NCI-H226 (cell line): ENCODE measurements at regions not wholly inside any gene's neighbourhood (a gene's known extent, or its start where the extent isn't known, plus 50 kb on each side); places are given as distances from the start of the nearest gene placed in this dataset.

ENCODE experiments used
- DNase-seq: peaks from one replicate; pipeline ENCODE4 v3.0.0-alpha.2; 2015

DNA sequence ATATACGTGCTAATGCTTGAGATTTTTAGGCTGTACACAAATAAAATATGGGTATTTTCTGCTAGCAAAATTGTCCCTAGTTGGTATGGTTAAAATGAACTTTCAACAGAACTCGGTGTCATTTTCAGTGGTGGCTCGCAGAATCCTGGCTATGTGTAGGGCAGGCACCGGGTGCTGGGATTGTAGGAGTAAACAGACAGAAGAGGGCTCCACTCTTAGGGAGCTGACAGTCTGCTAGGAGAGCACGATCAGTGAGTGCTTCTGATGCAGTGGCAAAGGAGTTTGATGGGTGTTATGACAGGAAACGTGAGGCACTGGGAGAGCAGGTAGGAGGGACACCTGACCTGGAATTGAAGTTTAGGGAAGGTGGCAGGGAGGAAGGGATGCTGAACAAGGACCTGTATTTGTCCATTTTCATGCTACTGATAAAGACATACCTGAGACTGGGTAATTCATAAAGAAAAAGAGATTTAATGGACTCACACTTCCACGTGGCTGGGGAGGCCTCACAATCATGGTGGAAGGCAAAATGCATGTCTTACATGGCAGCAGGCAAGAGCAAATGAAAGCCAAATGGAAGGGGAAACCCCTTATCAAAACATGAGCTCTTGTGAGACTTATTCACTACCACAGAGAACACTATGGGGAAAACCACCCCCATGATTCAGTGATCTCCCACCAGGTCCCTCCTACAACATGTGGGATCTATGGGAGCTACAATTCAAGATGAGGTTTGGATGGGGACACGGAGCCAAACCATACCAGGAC is 105.4 kb upstream of the LCLAT1 start:
- no peak for DNase-seq

DNA sequence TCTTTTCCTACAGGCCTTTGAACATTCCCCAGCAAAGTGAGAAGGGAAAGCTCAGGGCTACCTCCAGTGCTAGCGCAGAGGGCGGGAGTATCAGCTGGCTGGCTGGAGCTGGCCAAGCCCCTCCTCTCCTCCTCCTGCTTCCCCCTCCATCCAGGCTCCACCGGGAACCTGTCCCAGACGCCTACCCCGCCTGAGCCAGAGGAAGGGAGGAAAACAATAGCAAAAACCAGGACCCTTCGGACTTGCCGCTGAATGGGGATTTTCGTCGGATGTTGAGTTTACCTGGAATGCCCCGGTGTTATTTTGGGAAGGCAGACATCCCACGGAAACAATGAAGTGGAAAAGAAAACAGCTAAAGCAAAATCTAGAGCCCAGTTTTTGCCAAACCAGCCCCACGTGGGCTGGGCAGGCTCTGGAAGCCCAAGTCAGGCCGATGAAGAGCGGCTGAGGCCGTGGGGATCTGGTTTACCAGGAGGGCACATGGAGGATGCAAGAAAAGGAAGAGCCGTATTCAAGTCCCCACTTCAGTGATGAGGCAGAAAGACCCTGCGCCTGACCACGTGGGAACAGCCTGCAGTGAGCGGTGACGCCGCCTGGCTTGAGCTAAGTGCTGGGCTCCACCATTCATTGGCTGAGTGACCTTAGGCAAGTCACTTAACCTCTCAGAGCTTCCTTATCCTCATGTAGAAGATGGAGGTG is 100.4 kb upstream of the LCLAT1 start:
- DNase-seq = no peak

DNA sequence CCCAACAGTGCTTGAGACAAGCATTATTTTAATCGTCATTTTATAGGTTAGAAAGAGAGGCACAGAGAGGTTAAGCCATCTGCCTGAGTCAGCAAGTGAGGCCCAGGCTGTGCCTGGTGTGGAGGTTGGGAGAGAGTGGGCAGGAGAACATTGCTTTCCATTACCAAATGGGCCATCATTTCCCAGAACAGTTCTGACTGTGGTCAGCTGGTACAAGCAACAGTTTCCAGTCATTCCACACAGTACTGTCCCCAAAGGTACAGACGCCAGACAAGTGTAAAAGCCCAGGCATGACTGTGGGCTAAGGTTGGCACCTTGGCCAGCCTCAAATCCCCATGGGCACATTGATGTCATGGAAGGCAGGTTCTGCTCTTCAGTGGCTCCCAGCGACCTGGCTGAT is 98.2 kb upstream of the LCLAT1 start:
- DNase-seq = no peak

DNA sequence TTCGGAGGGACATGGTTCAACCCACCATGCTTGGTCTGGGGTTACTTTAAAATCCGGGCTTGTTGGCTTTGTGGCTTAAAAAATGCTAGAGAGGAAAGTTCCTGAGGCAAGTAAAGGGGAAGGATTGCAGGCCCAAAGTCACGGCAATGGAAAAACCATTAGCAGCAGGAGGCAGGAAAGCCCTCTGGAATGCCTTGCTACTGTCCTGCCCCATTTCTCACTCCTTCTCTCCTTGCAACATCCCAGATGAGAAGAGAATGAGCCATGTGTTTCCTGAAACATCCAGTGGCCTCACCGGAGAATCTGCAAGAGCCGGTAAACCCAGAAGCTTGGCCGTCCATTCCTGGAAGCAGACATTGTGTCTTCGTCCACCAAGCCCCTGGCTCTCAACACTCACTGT is 97.4 kb upstream of the LCLAT1 start:
- DNase-seq = no peak

DNA sequence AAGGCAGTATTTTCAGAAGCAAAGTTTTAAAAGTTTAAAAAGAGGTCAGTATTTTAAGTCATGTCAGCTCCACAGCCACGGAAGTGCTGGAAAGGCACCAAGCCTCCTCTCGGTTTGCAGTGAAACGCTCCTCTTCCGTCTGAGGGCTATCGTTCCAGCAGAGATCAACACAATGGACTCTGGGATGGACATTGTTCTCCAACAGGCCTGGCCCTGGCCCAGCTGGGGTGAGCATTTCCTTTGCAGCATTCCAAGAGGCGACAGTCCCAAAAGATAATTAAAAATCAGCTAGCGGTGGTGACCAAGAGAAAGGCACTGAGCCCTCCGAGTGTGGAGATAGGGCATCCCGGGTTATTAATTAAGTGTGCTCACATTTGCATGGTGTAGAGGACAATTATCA is 95.9 kb upstream of the LCLAT1 start:
- no peak for DNase-seq

DNA sequence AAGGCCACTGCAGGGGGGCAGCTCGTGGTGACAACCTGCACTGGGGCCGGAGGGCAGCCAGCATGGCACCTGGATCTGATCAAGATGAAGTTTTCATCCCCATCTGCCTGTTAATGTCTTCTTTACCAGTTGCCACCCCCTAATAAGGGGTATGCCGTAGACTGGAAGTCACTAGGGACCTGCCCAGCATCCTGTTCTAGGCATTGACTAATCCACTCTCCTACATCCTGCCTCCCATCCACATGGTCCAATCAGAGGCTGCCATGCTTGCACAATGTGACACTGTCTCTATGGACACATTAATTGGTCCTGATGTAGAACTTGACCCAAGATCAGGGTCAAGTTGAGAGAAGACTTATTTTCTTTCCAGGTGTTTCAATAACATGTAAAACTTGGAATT is 95.1 kb upstream of the LCLAT1 start:
- DNase-seq = no peak

DNA sequence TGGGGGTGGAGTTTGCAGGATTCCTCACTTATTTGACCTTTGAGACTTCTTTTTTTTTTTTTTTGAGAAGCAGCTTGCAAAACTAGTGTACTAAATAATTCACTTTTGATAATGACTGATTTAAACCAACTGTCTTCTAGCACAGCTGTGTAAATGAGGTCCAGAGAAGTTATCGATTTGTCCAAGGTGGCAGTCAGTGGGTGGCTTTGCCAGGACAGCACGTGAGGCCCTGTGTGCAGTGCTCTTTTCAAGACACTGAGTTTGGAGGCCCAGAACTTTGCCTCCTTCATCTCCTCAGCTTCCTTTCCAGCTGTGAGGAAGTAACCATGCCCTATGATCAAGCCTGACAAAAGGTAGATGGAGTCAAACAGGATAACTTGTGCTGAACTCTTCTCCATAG is 92.9 kb upstream of the LCLAT1 start:
- no peak for DNase-seq

DNA sequence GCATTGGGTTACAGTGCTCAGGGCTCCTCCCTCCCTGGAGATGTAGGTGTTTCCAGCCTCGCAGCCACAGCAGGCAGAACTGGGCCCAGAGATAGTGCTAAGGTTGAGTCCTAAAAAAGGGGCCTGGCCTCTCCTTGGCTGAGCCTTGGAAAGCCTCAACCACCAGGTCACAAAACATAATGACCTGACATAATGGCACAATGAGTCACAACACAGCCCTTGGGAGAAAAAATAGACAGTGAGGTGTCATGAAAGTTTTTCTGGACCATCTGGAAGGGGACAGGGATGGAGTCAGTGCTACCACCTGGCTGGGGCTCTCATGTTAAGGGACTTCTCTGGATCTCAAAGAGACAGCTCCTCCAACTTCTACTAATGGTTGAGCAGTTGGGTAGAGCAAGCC is 92.4 kb upstream of the LCLAT1 start:
- no peak for DNase-seq

DNA sequence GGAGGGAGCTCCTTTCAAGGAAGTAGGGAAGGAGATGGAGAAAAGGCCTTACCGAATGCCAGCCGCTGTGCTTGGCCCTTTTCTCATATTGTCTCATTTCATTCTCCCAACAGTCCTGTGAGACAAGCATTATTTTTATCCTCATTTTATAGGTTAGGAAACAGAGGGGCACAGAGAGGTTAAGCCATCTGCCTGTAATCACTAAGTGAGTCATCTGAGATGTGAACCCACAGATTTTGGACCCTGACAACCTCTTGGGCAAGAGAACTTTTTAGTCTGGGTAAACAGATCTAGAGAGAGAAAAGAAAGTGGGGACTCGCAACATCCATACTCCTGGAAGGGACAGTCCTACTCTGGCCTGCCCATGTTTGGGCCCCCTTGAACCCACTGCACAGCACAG is 91.7 kb upstream of the LCLAT1 start:
- no peak for DNase-seq

DNA sequence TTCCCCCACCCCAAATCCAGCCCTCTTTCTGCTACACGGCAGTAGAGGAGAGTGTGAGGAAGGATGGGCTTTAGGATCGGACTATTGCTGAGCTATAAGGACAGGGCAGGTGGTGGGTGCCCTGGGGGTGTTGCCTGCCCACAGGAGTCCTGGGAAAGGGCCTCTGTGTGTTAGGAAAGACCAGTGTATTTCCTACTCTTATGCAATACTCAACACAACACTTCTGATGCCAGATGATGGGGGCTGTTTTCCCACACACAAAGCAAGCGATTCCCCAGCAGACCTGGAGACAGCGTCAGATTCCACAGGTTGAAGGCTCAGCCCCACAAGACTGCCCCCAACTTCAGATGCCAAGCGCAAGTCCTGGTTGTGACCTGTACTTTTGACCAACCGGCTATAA is 91.0 kb upstream of the LCLAT1 start:
- no peak for DNase-seq

DNA sequence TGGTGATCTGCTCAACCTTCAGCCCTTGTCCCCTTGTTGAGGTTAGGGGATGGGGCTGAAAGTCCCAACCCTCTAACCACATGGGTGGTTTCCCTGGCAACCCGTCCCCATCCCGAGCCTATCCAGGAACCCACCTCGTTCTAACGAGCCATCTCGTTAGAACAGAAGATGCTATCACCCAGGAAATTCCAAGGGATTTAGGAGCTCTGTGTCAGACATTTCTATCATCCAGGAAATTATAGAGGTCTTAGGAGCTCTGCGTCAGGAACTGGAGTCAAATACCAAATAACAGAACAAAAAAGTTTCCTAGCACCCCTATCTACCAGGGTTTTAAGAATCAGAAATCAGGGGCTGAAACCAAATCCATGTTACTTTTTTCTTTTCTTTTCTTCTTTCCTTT is 90.3 kb upstream of the LCLAT1 start:
- DNase-seq = no peak

DNA sequence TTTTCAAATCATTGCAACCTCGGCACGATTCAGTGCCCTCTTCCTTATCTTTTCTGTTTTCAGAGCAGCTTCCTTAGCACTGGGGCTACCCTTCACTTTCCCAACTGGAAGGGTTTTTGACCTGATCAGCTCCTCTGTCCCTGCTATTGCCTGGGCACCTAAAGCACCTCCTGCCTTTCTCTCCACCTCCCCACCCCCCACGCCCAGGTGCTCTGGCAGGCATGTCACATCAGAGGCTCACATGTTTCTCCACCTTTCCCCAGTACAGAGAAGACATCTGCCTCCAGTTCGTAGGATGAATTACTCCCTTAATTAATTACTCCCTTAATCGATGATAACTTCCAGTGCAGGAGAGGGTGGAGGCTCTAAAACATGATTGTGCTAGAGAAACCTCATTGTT is 88.7 kb upstream of the LCLAT1 start:
- DNase-seq = no peak

DNA sequence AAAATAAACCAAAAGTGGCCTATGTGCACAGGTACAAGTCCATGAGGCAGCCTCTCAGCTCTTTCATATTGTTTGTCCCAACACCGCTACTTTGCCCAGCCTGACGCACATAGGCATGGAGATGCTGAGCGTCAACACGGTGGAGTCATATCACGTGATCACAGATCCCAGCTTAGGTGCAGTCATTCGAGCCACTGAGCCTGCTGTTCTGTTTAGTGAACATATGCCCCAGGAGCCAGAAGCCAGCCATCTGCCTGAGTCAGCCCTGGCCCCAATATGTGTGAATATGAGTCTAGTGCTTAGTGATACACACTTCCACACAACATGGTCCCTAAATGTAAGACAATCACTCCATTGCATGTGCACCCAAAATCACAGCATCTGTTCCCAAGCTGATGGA is 88.2 kb upstream of the LCLAT1 start:
- DNase-seq = no peak

DNA sequence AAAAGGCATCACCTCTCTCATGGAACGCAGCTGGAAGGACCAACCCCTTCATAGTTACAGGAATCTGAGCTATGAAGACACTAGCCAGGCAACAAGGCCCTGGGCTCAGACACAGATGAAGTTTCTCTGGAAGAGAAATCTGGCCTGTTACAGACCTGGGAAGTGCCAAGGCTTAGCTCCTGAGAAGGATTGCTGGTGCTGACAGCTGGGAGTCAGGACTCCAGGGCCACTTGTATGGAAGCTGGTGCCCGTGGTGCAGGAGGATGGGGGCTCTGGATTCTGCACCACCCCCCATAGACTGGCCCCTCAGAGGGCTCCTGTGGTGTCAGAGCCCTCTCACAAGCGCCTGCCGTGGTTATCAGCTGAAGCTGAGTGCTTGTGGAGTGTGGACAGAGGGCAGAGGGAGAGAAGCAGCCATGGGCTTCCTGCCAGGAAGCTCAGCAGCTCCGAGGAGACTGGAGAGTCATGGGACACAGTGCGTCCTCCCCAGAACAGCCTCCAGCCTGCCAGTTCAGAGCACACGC is 87.3 kb upstream of the LCLAT1 start:
- DNase-seq = no peak

DNA sequence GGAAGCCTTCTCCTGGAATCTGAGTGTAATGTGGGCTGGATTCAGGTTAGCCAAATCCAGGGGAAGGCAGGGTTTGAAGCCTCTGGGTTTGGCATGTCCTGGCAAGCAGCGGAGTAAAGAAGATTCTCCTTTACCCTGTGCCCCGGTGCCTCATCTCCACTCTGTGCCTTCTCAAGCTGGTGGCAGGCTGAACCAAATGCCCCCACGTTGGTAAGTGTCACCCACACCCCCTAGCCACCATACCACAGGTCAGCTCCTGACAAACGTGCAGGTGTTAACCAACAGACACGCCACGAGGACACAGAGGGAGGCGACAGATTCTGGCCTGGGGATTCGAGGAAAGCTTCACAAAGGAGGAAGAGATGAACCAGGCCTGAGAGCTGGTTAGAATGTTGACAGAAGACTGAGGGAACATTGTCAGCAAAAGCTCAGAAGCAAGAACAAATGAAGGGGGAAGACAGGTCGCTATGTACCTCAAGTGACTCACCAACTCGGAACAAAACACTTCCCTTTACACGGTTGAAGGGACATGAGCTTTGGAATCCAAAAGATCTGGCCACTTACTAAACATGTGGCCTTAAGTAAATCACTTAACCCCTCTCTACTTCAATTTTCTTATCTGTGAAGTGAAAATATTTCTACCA is 85.2 kb upstream of the LCLAT1 start:
- DNase-seq = no peak

DNA sequence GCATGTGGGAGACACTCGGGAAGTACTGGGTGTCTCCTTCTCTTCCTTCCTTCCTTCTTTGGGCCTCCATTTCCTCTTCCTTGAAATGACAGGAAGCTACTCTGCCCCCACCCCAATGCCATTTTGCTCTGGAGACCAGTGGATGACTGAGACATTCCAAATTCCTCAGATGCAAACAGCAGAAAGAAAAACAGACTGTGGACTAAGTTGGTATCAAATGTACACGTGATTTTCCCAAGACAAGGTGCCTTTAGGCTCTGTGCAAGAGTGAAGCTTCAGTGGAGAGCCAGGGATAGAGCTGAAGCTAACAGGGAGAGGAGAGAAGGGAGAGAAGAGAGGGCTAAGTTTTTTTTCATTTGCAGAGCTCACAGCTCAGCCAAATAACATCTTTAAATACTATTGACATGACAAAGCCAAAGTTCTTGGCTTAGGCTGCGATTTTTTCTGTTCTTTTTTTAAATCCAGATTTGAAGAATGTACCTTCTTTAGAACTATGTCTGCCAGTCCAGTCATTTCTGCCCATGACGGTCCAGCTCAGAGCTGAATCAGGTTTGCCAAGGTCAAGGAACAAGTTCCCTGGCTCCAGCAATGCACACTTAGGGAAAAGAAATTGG is 84.5 kb upstream of the LCLAT1 start:
- DNase-seq = no peak

DNA sequence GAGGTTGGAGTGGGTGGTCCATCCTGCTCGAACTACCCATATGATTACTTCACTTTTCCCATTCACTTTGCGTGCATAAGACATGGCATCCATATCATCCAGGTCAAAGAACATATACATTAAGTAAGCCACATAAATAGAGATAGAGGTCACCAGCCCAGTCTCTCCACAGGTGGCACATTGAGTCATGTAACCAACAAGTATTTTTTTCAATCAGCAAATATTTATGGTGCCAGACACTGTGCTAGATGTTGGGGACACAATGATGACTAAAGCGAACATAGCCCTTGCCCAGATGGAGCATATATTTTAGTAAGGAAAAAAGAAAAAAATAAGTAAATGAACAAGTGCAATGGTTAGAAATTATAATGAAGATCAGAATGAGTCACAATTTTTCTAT is 83.6 kb upstream of the LCLAT1 start:
- no peak for DNase-seq

DNA sequence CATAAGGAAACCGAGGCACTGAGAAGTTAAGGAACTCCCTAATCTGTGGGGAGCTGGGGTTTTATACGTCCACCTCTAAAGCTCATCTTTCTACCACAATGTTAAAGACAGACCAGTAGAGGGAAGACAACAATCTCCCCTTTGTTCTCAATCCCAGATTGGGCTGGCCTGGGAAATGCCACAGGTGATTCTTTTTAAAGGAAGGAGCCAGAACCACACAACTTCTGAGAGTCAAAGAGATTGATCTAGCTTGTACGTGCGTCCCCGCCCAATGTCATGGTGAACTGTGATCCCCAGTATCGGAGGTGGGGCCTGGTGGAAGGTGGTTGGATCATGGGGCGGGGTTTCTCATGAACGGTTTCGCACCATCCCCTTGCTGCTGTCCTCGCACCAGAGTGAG is 81.8 kb upstream of the LCLAT1 start:
- no peak for DNase-seq

DNA sequence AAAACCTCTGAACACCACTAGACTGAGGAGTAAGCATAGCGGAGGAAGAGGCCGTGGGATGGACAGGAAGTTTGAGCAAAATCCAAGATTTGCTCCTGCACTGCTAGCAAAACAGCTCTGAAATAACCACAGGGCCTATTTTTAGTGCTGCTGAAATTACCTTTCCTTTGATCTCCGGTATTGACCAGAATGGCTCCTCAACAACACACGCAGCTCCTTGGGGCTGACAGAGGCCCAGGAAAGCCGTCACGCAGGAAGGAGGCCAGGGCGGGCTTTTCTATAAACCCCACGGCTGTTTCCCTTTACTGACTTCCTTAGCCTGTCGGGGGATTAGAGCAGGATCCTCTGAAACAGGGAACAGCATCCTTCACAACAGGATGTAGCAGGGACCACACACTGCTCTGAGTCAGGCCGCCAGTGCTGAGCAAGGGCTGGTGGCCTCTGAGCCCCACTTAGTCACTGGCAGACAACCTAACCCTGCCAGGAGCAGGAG is 80.8 kb upstream of the LCLAT1 start:
- no peak for DNase-seq

DNA sequence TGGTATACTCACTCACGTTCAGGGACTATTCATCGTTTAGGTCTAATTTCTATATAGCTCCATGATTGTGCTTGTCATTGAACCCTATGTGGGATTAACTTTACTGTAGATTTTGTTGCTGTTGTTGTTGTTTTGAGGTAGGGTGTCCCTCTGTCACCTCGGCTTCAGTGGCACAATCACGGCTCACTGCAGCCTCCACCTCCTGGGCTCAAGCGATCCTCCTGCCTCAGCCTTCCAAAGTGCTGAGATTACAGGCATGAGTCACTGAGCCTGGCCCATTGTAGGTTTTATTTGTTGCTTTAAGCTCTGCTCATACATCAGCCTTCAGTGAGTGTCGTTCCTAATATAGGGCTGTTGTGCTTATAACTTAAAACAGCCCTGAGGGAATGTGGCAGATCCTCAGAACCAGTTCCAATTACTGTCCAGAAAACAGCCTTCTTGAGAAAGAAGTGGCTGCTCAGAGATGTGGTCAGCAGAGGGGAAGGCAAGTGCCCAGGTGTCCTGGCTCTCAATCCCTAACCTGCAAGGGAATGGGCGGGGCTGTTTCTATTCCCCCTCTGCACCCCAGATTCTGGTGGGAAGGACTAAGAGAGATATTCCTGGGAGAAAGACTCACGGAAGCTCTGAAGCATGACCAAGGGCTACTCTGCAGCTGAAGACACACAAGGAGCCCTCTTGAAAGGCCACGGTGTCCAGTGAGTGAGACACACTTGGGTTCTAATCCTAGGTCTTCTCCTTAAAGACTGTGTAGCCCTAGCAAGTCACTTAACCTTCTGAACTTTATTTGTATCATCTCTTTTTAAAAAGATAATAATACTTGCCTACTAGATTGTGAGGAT is 79.6 kb upstream of the LCLAT1 start:
- DNase-seq = no peak

DNA sequence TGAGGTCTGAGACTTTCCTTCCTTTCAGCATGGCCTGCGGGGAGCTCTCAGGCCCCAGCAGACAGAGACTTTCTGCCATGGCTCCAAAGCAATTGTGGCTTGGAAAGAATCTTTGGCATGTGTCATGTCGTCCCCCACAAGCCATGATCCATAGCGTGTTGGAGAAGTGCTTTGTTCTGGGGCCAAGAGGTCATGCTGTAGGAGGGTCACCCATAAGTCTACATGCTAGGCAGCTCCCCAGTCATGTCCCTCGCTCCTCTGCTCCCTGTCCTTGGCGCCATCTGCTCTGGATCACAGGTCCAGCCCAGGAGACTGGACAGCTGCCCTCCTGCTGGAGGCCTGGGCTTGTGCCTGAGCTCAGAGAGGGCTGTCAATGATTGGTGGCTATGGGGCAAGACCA is 78.8 kb upstream of the LCLAT1 start:
- no peak for DNase-seq

DNA sequence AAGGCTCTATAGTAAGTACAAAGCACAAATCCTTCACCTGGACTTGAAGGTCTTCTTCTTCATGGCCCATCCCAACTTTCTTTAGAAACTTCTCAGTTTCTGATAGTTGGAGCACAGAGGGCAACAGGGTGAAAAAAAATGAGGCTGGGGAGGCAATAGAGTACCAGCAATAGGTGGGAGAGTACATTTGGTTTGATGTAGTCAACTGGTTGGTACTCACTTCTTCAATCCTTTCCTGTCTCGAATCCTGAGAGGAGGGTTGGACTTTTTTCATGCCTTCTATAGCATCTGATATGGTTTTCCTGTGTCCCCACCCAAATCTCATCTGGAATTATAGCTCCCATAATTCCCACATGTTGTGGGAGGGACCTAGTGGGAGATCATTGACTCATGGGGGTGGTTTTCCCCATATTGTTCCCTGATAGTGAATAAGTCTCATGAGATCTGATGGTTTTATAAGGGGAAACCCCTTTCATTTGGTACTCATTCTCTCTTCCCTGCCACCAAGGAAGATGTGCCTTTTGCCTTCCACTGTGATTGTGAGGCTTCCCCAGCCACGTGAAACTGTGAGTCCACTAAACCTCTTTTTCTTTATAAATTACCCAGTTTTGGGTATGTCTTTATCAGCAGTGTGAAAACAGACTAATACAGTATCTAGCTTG is 75.9 kb upstream of the LCLAT1 start:
- DNase-seq = no peak
